Osteoblast (primary cell): ENCODE measurements at regions not wholly inside any gene's neighbourhood (a gene's known extent, or its start where the extent isn't known, plus 50 kb on each side); places are given as distances from the start of the nearest gene placed in this dataset.

Experiments
- DNase-seq: peaks from one replicate; pipeline ENCODE4 v3.0.0; 2011; ENCODE audit warnings: low spot score, mixed read lengths; ENCODE audit not compliant: insufficient read length; ENCODE audit errors: missing footprints
- H2AFZ ChIP-seq: 2 replicates; pipeline ENCODE4 v1.6.0; 2011; ENCODE audit warnings: mild to moderate bottlenecking, low read length
- H3K27ac ChIP-seq: 2 replicates; pipeline ENCODE4 v1.5.1; 2011; ENCODE audit warnings: mild to moderate bottlenecking, low read depth, low read length, moderate library complexity
- H3K27me3 ChIP-seq: 2 replicates; pipeline ENCODE4 v1.6.0; 2012; ENCODE audit warnings: mild to moderate bottlenecking, control low read depth, inconsistent platforms, low read length, moderate library complexity; ENCODE audit not compliant: insufficient read depth
- H3K36me3 ChIP-seq: 2 replicates; pipeline ENCODE4 v1.5.1; 2011; ENCODE audit warnings: mild to moderate bottlenecking, low read length, control low read depth, moderate library complexity; ENCODE audit not compliant: insufficient read depth
- H3K4me1 ChIP-seq: 2 replicates; pipeline ENCODE4 v1.5.1; 2011; ENCODE audit warnings: mild to moderate bottlenecking, low read length, control low read depth, moderate library complexity; ENCODE audit not compliant: insufficient read depth
- H3K4me2 ChIP-seq: 2 replicates; pipeline ENCODE4 v1.6.0; 2011; ENCODE audit warnings: mild to moderate bottlenecking, low read length; ENCODE audit not compliant: insufficient read depth
- H3K4me3 ChIP-seq: fragments of 200-600 bp; sonication (generic); 3 replicates; pipeline ENCODE4 v1.5.1; 2012; ENCODE audit warnings: mild to moderate bottlenecking, low read length, inconsistent platforms; ENCODE audit not compliant: insufficient read depth
- H3K79me2 ChIP-seq: 2 replicates; pipeline ENCODE4 v1.6.0; 2012; ENCODE audit warnings: mild to moderate bottlenecking, low read length, control low read depth, inconsistent platforms; ENCODE audit not compliant: insufficient read depth
- H3K9me3 ChIP-seq: 2 replicates; pipeline ENCODE4 v1.5.1; 2011; ENCODE audit warnings: low read depth, low read length, control low read depth
- H4K20me1 ChIP-seq: 2 replicates; pipeline ENCODE4 v1.6.0; 2012; ENCODE audit warnings: mild to moderate bottlenecking, low read length, control low read depth; ENCODE audit not compliant: insufficient read depth
- CTCF ChIP-seq: IDR thresholded peaks from 2 replicates; pipeline ENCODE4 v1.5.1; 2011; ENCODE audit warnings: mild to moderate bottlenecking, low read depth, low read length, moderate library complexity; ENCODE audit errors: extremely low read depth

GRCh38 chr5:173804579-173804978 lies 83.6 kb upstream of the CPEB4 start:
- H2AFZ ChIP-seq = no peak overlapping the region
- H3K36me3 ChIP-seq = no peaks in the 10 kb centered on the region
- H3K79me2 ChIP-seq = no peaks in the 10 kb centered on the region
- no peak for TF ChIP-seq CTCF
- H3K4me3 ChIP-seq = no peak overlapping the region
- no peak overlapping the region for H3K4me2 ChIP-seq
- no peaks in the 10 kb centered on the region for H3K9me3 ChIP-seq
- H3K27ac ChIP-seq = no peak overlapping the region
- no peaks in the 10 kb centered on the region for H3K27me3 ChIP-seq
- H4K20me1 ChIP-seq = no peaks in the 10 kb centered on the region
- H3K4me1 ChIP-seq = no peaks in the 10 kb centered on the region
- DNase-seq = no peak

GRCh38 chr5:173806270-173807035 lies 81.7 kb upstream of the CPEB4 start:
- no peaks in the 10 kb centered on the region for H3K9me3 ChIP-seq
- H3K79me2 ChIP-seq = no peaks in the 10 kb centered on the region
- no peak overlapping the region for H3K27ac ChIP-seq
- no peak overlapping the region for H2AFZ ChIP-seq
- H3K27me3 ChIP-seq = no peaks in the 10 kb centered on the region
- H3K4me1 ChIP-seq = no peaks in the 10 kb centered on the region
- H3K4me2 ChIP-seq = no peak overlapping the region
- no peaks in the 10 kb centered on the region for H4K20me1 ChIP-seq
- TF ChIP-seq CTCF = no peak
- no peak overlapping the region for H3K4me3 ChIP-seq
- DNase-seq = no peak
- no peaks in the 10 kb centered on the region for H3K36me3 ChIP-seq

- H3K4me2 ChIP-seq = no peak overlapping the region
- no peaks in the 10 kb centered on the region for H3K79me2 ChIP-seq
- H2AFZ ChIP-seq = no peak overlapping the region
- no peaks in the 10 kb centered on the region for H3K9me3 ChIP-seq
- H3K36me3 ChIP-seq = no peaks in the 10 kb centered on the region
- TF ChIP-seq CTCF = no peak
- no peak overlapping the region for H3K27ac ChIP-seq
- no peak for DNase-seq
- H3K4me3 ChIP-seq = no peak overlapping the region
- H4K20me1 ChIP-seq = no peaks in the 10 kb centered on the region
- H3K27me3 ChIP-seq = no peaks in the 10 kb centered on the region
- H3K4me1 ChIP-seq = no peaks in the 10 kb centered on the region
Measured at GRCh38 chr5:173807181-173807655, 80.9 kb upstream of the CPEB4 start.

GRCh38 chr5:173808079-173808808 lies 79.9 kb upstream of the CPEB4 start:
- Histone ChIP-seq H3K4me2 (no peak overlapping the region), H2AFZ (no peak overlapping the region), H3K27me3 (no peaks in the 10 kb centered on the region), H3K36me3 (no peaks in the 10 kb centered on the region), H4K20me1 (no peaks in the 10 kb centered on the region), H3K79me2 (no peaks in the 10 kb centered on the region), H3K27ac (no peak overlapping the region), H3K4me3 (no peak overlapping the region), H3K4me1 (peaks cover 3% of the 10 kb centered on the region), H3K9me3 (no peaks in the 10 kb centered on the region)
- TF ChIP-seq CTCF = no peak
- no peak for DNase-seq
